A549 (cell line): ENCODE measurements at regions not wholly inside any gene's neighbourhood (a gene's known extent, or its start where the extent isn't known, plus 50 kb on each side); places are given as distances from the start of the nearest gene placed in this dataset.

Experiments
- ATAC-seq, 2 experiments: fragments of 200-7000 bp in 1 of 2; fragments of >200 bp in 1 of 2; cut with Nextera tagmentation in 1 of 2; cut with Tn5 transposase in 1 of 2; 3 replicates each; pipeline versions ENCODE4 v1.8.0 to v1.9.1; 2018 to 2020; ENCODE audit warnings: mild to moderate bottlenecking in 1 of 2, moderate library complexity in 1 of 2
- CTCF ChIA-PET: fragments of 300-600 bp; sonication (Branson Sonifier 250); formaldehyde crosslinking; extraction: SDS; loops from one replicate; lab custom pipeline; 2021; ENCODE audit warnings: antibody characterized with exemption, inconsistent platforms; lab: Yijun Ruan, JAX
- POLR2A ChIA-PET: fragments of 350-600 bp; formaldehyde crosslinking; extraction: SDS; loops from one replicate; lab custom pipeline; 2021; ENCODE audit warnings: antibody characterized with exemption, inconsistent platforms; lab: Yijun Ruan, JAX
- DNase-seq, 2 experiments: peaks; one replicate each; pipeline versions ENCODE4 v3.0.0 to v3.0.0-alpha.2; 2011 to 2016; ENCODE audit warnings: low read depth in 1 of 2, low spot score in 1 of 2
- FAIRE-seq: peaks from 2 replicates; lab custom pipeline; 2011; peaks lifted over from hg19 to GRCh38; lab: Jason Lieb, UNC
- H3K27ac ChIP-seq, 2 experiments: fragments of >200 bp; sonication (Bioruptor Twin); formaldehyde crosslinking; 3 replicates each; pipeline ENCODE4 v1.5.1; 2016 to 2017
- H3K4me1 ChIP-seq: fragments of >200 bp; sonication (Bioruptor Twin); formaldehyde crosslinking; 3 replicates; pipeline ENCODE4 v1.6.1; 2016
- H3K4me2 ChIP-seq: fragments of >200 bp; sonication (Bioruptor Twin); formaldehyde crosslinking; 3 replicates; pipeline ENCODE4 v1.6.1; 2016
- H3K4me3 ChIP-seq: fragments of >200 bp; sonication (Bioruptor Twin); formaldehyde crosslinking; 3 replicates; pipeline ENCODE4 v1.5.1; 2016
- H3K9me3 ChIP-seq: fragments of >200 bp; sonication (Bioruptor Twin); formaldehyde crosslinking; 3 replicates; pipeline ENCODE4 v1.6.1; 2016
- ATOH8 ChIP-seq: fragments of 250-450 bp; sonication (Bioruptor Pico); IDR thresholded peaks from 2 replicates; pipeline ENCODE4 v1.5.0; 2020; ENCODE audit warnings: low read depth, mild to moderate bottlenecking, moderate library complexity
- BHLHE40 ChIP-seq: IDR thresholded peaks from 2 replicates; pipeline ENCODE4 v1.6.1; 2012; ENCODE audit warnings: low read depth, low read length, inconsistent platforms
- CTCF ChIP-seq: fragments of >200 bp; sonication (Bioruptor Twin); formaldehyde crosslinking; IDR thresholded peaks from 3 replicates; pipeline ENCODE4 v1.5.1; 2016
- FOSB ChIP-seq: fragments of 250-450 bp; sonication (Bioruptor Pico); IDR thresholded peaks from 2 replicates; pipeline ENCODE4 v1.5.0; 2020; ENCODE audit warnings: mild to moderate bottlenecking, moderate library complexity
- FOSL2 ChIP-seq, 2 experiments: fragments of 450-650 bp in 1 of 2; fragments of >200 bp in 1 of 2; sonication (Bioruptor Twin) in 1 of 2; formaldehyde crosslinking; IDR thresholded peaks; 2 replicates each; pipeline versions ENCODE4 v1.5.0 to v1.6.1; 2016 to 2020; ENCODE audit warnings: mild to moderate bottlenecking in 1 of 2, moderate library complexity in 1 of 2
- GATA3 ChIP-seq: IDR thresholded peaks from 2 replicates; pipeline ENCODE4 v1.6.1; 2012; ENCODE audit warnings: borderline replicate concordance
- HES2 ChIP-seq: fragments of >200 bp; sonication (Bioruptor Twin); formaldehyde crosslinking; IDR thresholded peaks from 2 replicates; pipeline ENCODE4 v1.6.1; 2016
- MAFK ChIP-seq: fragments of 450-650 bp; IDR thresholded peaks from 2 replicates; pipeline ENCODE4 v1.6.1; 2014; ENCODE audit not compliant: partially characterized antibody
- MYC ChIP-seq: IDR thresholded peaks from 2 replicates; pipeline ENCODE4 v1.6.1; 2012; ENCODE audit warnings: mild to moderate bottlenecking, inconsistent platforms, low read length, improper control_type of control experiment, borderline replicate concordance
- NPAS2 ChIP-seq: fragments of 250-450 bp; sonication (Bioruptor Pico); IDR thresholded peaks from 2 replicates; pipeline ENCODE4 v1.8.0; 2022; ENCODE audit warnings: mild to moderate bottlenecking, moderate library complexity, borderline replicate concordance
- NR3C1 ChIP-seq: fragments of >200 bp; sonication (Bioruptor Twin); formaldehyde crosslinking; IDR thresholded peaks from 3 replicates; pipeline ENCODE4 v1.6.1; 2017
- PHF8 ChIP-seq: fragments of 200-600 bp; sonication (generic); IDR thresholded peaks from 2 replicates; pipeline ENCODE4 v1.6.1; 2016; ENCODE audit warnings: low read depth, mild to moderate bottlenecking, antibody characterized with exemption, moderate library complexity, borderline replicate concordance
- REST ChIP-seq: fragments of 200-600 bp; sonication (generic); IDR thresholded peaks from 2 replicates; pipeline ENCODE4 v1.6.1; 2016; ENCODE audit warnings: antibody characterized with exemption, mild to moderate bottlenecking, moderate library complexity
- SMC3 ChIP-seq: fragments of >200 bp; sonication (Bioruptor Twin); formaldehyde crosslinking; IDR thresholded peaks from 3 replicates; pipeline ENCODE4 v1.6.1; 2018; ENCODE audit warnings: inconsistent platforms
- TFCP2L1 ChIP-seq: fragments of 250-450 bp; sonication (Bioruptor Pico); IDR thresholded peaks from 2 replicates; pipeline ENCODE4 v1.5.0; 2021; ENCODE audit warnings: mild to moderate bottlenecking
- ZFP36 ChIP-seq: fragments of 450-650 bp; IDR thresholded peaks from 2 replicates; pipeline ENCODE4 v1.6.1; 2014; ENCODE audit warnings: borderline replicate concordance; ENCODE audit not compliant: partially characterized antibody
- WGBS: methylation state at CpG from one replicate; pipeline ENCODE4 v1.1.6; 2017; ENCODE audit errors: missing lambda C conversion rate; 5-methylcytosine and 5-hydroxymethylcytosine counted together

GRCh38 chr22:48198489-48199459 lies 1436.3 kb downstream of the TBC1D22A start (continued):
- no peak for TF ChIP-seq MYC
- TF ChIP-seq SMC3, result no peak
- no peak for TF ChIP-seq REST
- no peak for TF ChIP-seq GATA3
- no peak for TF ChIP-seq FOSB (CRISPR knock-in tag)
- TF ChIP-seq, all 56 proteins: peak for 0

GRCh38 chr22:48197189-48197690 lies 1434.8 kb downstream of the TBC1D22A start:
- CTCF ChIA-PET, result no interaction called here
- DNase-seq (no peak), ATAC-seq (no peak), FAIRE-seq (no peak)
- H3K4me2 ChIP-seq, result no peak overlapping the region
- H3K9me3 ChIP-seq, result no peaks in the 10 kb centered on the region
- no peak overlapping the region for H3K27ac ChIP-seq
- no peak overlapping the region for H3K4me3 ChIP-seq
- 80% methylated on average over 2 of the region's 2 CpGs for WGBS
- TF ChIP-seq BHLHE40 (no peak), ZFP36 (no peak), NPAS2 (CRISPR knock-in tag) (no peak), NR3C1 (no peak), ATOH8 (CRISPR knock-in tag) (no peak), FOSL2 (IDR thresholded peaks at IDR 0.05) (no peak), FOSL2 (CRISPR knock-in tag; IDR thresholded peaks at IDR 0.05) (no peak), TFCP2L1 (no peak), PHF8 (no peak), MAFK (no peak), CTCF (no peak)
- peaks cover 12% of the 10 kb centered on the region for H3K4me1 ChIP-seq
- POLR2A ChIA-PET, result no interaction called here

GRCh38 chr22:48192920-48193319 lies 1430.5 kb downstream of the TBC1D22A start:
- Histone ChIP-seq H3K4me2 (peak overlapping the region; percentile 68), H3K9me3 (peaks cover 10% of the 10 kb centered on the region; the same call in 1 of the 3 replicates), H3K4me1 (peaks cover 22% of the 10 kb centered on the region), H3K27ac (peak overlapping the region; percentile 43 to 71; a peak in 5 of 6 replicates), H3K4me3 (no peak overlapping the region)
- ChIA-PET CTCF (no interaction called here), POLR2A (no interaction called here)
- WGBS, result 20% methylated on average over 3 of the region's 3 CpGs
- FAIRE-seq, result no peak
- DNase-seq, result no peak
- no peak for ATAC-seq
- TF ChIP-seq HES2 (no peak), FOSL2 (IDR thresholded peaks at IDR 0.05) (0 out of 2 replicates have a peak, but pooled peaks have one; percentile 17), FOSL2 (CRISPR knock-in tag; IDR thresholded peaks at IDR 0.05) (no peak)
